GM06990 (cell line): ENCODE measurements at regions not wholly inside any gene's neighbourhood (a gene's known extent, or its start where the extent isn't known, plus 50 kb on each side); places are given as distances from the start of the nearest gene placed in this dataset.

Source experiments
- DNase-seq: peaks from one replicate; pipeline ENCODE4 v3.0.0-alpha.2; 2011; ENCODE audit not compliant: insufficient read length; ENCODE audit errors: extremely low read depth
- H3K27me3 ChIP-seq: replicated peaks from 2 replicates; pipeline ENCODE4 v1.6.0; 2011; ENCODE audit warnings: low read length; ENCODE audit not compliant: control insufficient read depth, insufficient read depth
- H3K36me3 ChIP-seq: 2 replicates; pipeline ENCODE4 v1.5.1; 2011; ENCODE audit warnings: low read length; ENCODE audit not compliant: control insufficient read depth, insufficient read depth
- H3K4me3 ChIP-seq: replicated peaks from 2 replicates; pipeline ENCODE4 v1.5.1; 2011; ENCODE audit warnings: low read depth, mild to moderate bottlenecking, control low read depth, low read length
- CTCF ChIP-seq: IDR thresholded peaks from 2 replicates; pipeline ENCODE4 v1.5.1; 2011; ENCODE audit warnings: low read length, control low read depth, mild to moderate bottlenecking, inconsistent platforms; ENCODE audit not compliant: insufficient read depth, poor library complexity, severe bottlenecking

GRCh38 chr11:70807195-70807543, 408.8 kb downstream of the CTTN start:
- no peaks in the 10 kb centered on the region for H3K36me3 ChIP-seq
- H3K4me3 ChIP-seq: no peak overlapping the region
- no peaks in the 10 kb centered on the region for H3K27me3 ChIP-seq
- no peak for TF ChIP-seq CTCF
- no peak for DNase-seq

- no peaks in the 10 kb centered on the region; the same call in 1 of the 2 replicates for H3K27me3 ChIP-seq
- DNase-seq: no peak
- no peak for TF ChIP-seq CTCF
- H3K36me3 ChIP-seq: no peaks in the 10 kb centered on the region
- H3K4me3 ChIP-seq: no peak overlapping the region
Measured at GRCh38 chr11:70808686-70809375, 410.5 kb downstream of the CTTN start.

DNA sequence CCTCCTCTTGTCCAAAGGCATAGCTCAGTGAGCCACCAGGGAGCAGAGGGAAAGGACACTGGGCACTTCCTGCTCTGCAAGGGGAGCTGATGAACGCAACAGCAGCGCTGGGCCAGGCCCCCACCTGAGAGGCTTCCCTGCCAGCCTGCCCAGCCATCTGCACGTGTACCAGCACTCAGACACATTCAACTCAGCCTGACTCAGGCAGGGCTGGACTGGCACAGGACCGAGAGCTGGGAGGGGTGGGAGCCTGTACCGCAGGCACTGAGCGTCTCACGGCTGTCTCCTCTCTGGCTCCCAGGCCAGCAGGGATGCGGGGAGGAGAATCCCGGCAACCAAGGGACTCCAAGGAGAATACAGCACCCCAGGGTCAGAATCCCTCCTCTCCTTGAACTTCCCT, 411.8 kb downstream of the CTTN start:
- H3K27me3 ChIP-seq: no peaks in the 10 kb centered on the region; the same call in 1 of the 2 replicates
- no peaks in the 10 kb centered on the region for H3K36me3 ChIP-seq
- no peak for DNase-seq

DNA sequence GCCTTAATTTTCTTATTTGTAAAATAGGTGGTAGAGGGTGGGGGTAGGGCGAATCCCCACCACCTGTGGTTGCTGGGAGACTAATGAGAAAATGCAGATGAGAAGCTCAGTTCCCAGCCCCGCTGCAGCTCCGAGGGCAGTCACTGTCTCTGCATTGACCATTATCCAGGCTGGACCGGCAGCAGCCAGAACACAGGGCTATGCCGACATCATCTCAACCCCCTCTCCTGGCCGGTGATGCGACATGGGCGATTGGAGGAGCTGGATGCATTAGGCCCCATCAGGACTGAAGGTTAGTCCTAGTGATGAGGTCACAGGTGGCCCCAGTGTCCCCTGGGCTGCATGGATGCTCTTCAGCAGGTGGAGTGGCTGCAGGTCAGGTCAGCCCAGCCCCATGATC, 412.4 kb downstream of the CTTN start:
- no peak for TF ChIP-seq CTCF
- Histone ChIP-seq H3K36me3 (no peaks in the 10 kb centered on the region), H3K4me3 (no peak overlapping the region), H3K27me3 (no peaks in the 10 kb centered on the region; the same call in 1 of the 2 replicates)
- no peak for DNase-seq

More for the DNA sequence above, 411.8 kb downstream of the CTTN start:
- no peak overlapping the region for H3K4me3 ChIP-seq
- no peak for TF ChIP-seq CTCF

- TF ChIP-seq CTCF: no peak
- no peaks in the 10 kb centered on the region for H3K36me3 ChIP-seq
Measured at GRCh38 chr11:70811483-70811882, 413.2 kb downstream of the CTTN start.

GRCh38 chr11:70811915-70812314, 413.6 kb downstream of the CTTN start:
- no peak for TF ChIP-seq CTCF
- no peak overlapping the region for H3K4me3 ChIP-seq
- peaks cover 1% of the 10 kb centered on the region for H3K27me3 ChIP-seq
- DNase-seq: no peak
- H3K36me3 ChIP-seq: no peaks in the 10 kb centered on the region

More at GRCh38 chr11:70811483-70811882, 413.2 kb downstream of the CTTN start:
- no peak for DNase-seq
- no peak overlapping the region for H3K4me3 ChIP-seq
- no peaks in the 10 kb centered on the region; the same call in 1 of the 2 replicates for H3K27me3 ChIP-seq
